Chondrocyte (in vitro differentiated cells): ENCODE measurements at regions not wholly inside any gene's neighbourhood (a gene's known extent, or its start where the extent isn't known, plus 50 kb on each side); places are given as distances from the start of the nearest gene placed in this dataset.

Experiments used
- DNase-seq: peaks from one replicate; pipeline ENCODE4 v3.0.0; 2021; ENCODE audit warnings: mixed read lengths, low spot score
- H3K27ac Mint-ChIP-seq: one replicate; pipeline ENCODE4 v1.8.0; 2021; ENCODE audit warnings: mild to moderate bottlenecking, moderate library complexity, mixed read lengths; ENCODE audit not compliant: unreplicated experiment
- H3K27me3 Mint-ChIP-seq: 2 replicates; pipeline ENCODE4 v1.8.0; 2021; ENCODE audit warnings: low read depth, mixed read lengths
- H3K36me3 Mint-ChIP-seq: 2 replicates; pipeline ENCODE4 v1.8.0; 2021; ENCODE audit warnings: low read depth, mixed read lengths
- H3K4me1 Mint-ChIP-seq: 2 replicates; pipeline ENCODE4 v1.8.0; 2021; ENCODE audit warnings: low read depth, mild to moderate bottlenecking, mixed read lengths
- H3K4me3 Mint-ChIP-seq: one replicate; pipeline ENCODE4 v1.8.0; 2021; ENCODE audit warnings: mild to moderate bottlenecking, moderate library complexity, mixed read lengths; ENCODE audit not compliant: unreplicated experiment
- H3K9me3 Mint-ChIP-seq: 2 replicates; pipeline ENCODE4 v1.8.0; 2021; ENCODE audit warnings: low read depth, mixed read lengths
- TF ChIP-seq, protein P1 (sequence below): fragments of 200-600 bp; sonication (generic); IDR thresholded peaks from 2 replicates; pipeline ENCODE4 v1.5.0; 2021; ENCODE audit warnings: antibody characterized with exemption, mild to moderate bottlenecking, moderate library complexity

DNA sequence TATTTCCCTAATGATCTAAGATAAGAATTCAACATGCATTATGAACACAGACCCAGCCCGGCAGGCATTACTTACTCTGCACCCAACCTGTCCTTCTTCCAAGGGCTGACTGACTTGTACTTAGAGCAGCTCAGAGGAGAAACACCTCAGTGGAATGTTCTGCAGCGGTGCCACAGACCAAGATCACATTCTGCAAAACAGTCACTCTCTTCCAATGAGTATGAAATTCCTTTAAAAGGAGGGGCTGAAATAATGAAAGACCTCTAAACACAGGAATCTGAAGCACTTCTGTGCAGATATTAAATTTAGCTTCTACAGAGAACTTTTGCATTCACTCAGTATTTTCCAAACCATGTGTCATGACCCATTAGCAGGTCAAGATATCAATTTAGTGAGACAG is 172.9 kb downstream of the ZDHHC21 start:
- peaks cover 7% of the 10 kb centered on the region for H3K4me1 Mint-ChIP-seq
- H3K27ac Mint-ChIP-seq: no peak overlapping the region
- TF ChIP-seq, protein P1, sequence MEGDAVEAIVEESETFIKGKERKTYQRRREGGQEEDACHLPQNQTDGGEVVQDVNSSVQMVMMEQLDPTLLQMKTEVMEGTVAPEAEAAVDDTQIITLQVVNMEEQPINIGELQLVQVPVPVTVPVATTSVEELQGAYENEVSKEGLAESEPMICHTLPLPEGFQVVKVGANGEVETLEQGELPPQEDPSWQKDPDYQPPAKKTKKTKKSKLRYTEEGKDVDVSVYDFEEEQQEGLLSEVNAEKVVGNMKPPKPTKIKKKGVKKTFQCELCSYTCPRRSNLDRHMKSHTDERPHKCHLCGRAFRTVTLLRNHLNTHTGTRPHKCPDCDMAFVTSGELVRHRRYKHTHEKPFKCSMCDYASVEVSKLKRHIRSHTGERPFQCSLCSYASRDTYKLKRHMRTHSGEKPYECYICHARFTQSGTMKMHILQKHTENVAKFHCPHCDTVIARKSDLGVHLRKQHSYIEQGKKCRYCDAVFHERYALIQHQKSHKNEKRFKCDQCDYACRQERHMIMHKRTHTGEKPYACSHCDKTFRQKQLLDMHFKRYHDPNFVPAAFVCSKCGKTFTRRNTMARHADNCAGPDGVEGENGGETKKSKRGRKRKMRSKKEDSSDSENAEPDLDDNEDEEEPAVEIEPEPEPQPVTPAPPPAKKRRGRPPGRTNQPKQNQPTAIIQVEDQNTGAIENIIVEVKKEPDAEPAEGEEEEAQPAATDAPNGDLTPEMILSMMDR: no peak
- H3K9me3 Mint-ChIP-seq: no peaks in the 10 kb centered on the region
- DNase-seq: no peak
- no peaks in the 10 kb centered on the region for H3K27me3 Mint-ChIP-seq
- H3K36me3 Mint-ChIP-seq: no peaks in the 10 kb centered on the region
- H3K4me3 Mint-ChIP-seq: no peak overlapping the region

DNA sequence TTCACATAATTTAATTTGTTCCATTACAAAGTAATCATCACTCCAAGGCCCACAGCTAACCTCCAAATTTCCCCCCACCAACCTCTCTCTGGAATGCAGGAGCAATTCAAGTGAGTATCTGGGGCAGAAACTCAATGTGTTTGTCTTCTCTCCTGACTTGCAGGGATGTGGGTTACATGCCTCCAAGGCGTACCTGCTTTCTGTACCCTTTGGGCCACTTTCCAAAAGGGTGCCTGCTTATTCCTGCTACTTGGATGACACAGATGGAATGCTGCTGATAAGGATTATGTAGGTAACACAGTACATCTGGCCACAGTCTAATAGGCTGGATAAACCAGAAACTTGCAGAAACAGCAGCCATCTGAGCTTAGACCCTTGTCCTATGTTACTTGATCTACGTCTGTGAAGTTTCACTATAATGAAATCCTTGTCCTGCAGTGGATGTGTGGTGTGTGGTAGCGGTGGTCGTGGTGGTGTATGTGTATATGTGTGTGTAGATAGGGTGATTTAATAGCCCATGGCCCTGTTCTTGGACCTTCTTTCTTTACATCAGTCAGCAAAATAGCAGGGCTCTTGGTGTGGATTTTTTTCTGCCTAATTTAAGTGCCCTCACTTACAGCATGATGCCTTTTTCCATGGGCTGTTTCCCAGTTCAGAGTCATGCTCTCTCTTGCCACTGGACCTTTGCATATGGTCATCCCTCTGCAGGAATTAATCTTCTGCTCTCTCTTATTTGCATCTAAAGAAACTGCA is 175.9 kb downstream of the ZDHHC21 start:
- Mint-ChIP-seq H3K4me3 (no peak overlapping the region), H3K27me3 (no peaks in the 10 kb centered on the region), H3K36me3 (no peaks in the 10 kb centered on the region), H3K4me1 (peaks cover 7% of the 10 kb centered on the region), H3K9me3 (no peaks in the 10 kb centered on the region), H3K27ac (no peak overlapping the region)
- DNase-seq: no peak
- TF ChIP-seq, protein P1: no peak

DNA sequence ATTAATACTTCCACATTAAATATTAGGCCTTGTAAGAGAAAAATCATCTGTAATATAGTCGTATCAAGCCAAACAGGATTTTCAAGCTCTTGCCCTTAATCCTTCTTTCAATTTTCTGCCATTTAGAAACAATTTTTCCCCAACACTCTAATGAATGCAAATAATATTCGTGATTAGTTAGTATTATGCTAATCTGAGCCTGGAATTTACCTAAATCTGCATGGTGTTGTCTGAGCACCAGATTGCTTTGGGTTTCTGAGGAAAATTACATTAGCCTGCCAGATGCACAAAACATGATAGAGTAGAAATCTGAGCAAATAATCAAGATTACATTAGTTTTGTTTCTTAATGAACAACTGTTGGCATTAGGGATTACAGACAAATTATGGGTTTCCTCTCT is 176.6 kb downstream of the ZDHHC21 start:
- Mint-ChIP-seq H3K4me3 (no peak overlapping the region), H3K27me3 (no peaks in the 10 kb centered on the region)
- TF ChIP-seq, protein P1: no peak

DNA sequence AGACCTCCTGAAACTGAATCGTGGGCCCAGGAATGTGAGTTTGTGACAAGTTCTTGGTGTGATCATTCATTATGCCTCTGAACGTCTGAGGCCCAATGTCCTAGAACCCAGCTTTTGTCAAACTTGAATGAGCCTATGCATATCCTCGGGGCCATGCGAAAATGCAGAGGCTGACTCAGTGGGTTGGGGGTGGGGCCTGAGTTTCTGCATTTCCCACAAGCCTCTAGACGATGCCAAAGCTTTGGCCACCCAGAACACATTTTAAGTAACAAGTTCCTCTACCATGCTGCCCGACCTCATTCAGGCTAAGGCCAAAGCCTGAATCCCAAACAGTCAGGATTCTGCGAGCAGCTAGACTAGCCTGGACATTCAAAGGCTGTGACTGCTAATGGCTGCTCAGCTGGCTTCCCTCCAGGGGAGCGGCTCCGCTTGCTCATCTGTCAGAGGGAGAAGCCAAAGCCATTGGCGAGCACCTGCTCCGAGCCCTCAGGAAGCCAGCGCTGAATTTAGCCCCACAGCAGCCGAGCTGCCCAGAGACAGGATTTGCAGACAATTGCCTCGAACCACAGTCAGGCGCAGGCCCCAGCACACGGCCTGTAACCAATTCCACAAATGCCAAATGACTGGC is 177.5 kb downstream of the ZDHHC21 start:
- Mint-ChIP-seq H3K27ac (no peak overlapping the region), H3K4me1 (peaks cover 7% of the 10 kb centered on the region), H3K9me3 (no peaks in the 10 kb centered on the region), H3K27me3 (no peaks in the 10 kb centered on the region), H3K36me3 (no peaks in the 10 kb centered on the region), H3K4me3 (no peak overlapping the region)
- TF ChIP-seq, protein P1: no peak
- DNase-seq: no peak

More for the DNA sequence above, 176.6 kb downstream of the ZDHHC21 start:
- H3K4me1 Mint-ChIP-seq: peaks cover 7% of the 10 kb centered on the region
- DNase-seq: no peak
- no peak overlapping the region for H3K27ac Mint-ChIP-seq
- H3K9me3 Mint-ChIP-seq: no peaks in the 10 kb centered on the region
- no peaks in the 10 kb centered on the region for H3K36me3 Mint-ChIP-seq

DNA sequence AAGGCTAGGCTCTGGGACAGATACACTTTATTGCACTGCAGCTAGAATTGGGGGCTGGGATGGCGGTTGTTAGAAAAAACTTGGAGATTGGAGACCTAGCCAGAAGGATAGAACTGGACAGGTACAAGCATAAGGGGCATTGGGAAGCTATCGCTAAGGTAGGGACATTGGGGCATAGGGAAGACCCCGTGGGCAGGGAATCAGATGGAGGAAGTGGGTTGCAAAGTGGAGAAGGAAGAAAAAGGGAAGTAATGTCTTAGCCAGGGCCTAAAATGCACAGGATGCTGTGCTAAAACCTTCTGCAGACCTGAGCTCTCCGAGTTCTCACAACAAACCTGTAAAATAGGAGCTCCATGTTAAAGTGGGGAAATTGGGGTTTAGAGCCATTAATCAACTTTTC is 178.2 kb downstream of the ZDHHC21 start:
- Mint-ChIP-seq H3K9me3 (no peaks in the 10 kb centered on the region), H3K27me3 (no peaks in the 10 kb centered on the region), H3K36me3 (no peaks in the 10 kb centered on the region), H3K27ac (no peak overlapping the region), H3K4me3 (no peak overlapping the region), H3K4me1 (peaks cover 2% of the 10 kb centered on the region)
- no peak for DNase-seq
- TF ChIP-seq, protein P1: no peak
